HG03432 (cell line): ENCODE measurements at regions not wholly inside any gene's neighbourhood (a gene's known extent, or its start where the extent isn't known, plus 50 kb on each side); places are given as distances from the start of the nearest gene placed in this dataset.
"Not testable (repeated sequence)": the region's sequence is repeated elsewhere in the genome, so short reads cannot be mapped to it uniquely, and the experiment has no call there.

Experiments
- ATAC-seq: cut with Tn5 transposase; IDR thresholded peaks from one replicate; pipeline ENCODE4 v1.9.1; 2021; ENCODE audit warnings: mild to moderate bottlenecking, moderate library complexity; ENCODE audit not compliant: unreplicated experiment

DNA sequence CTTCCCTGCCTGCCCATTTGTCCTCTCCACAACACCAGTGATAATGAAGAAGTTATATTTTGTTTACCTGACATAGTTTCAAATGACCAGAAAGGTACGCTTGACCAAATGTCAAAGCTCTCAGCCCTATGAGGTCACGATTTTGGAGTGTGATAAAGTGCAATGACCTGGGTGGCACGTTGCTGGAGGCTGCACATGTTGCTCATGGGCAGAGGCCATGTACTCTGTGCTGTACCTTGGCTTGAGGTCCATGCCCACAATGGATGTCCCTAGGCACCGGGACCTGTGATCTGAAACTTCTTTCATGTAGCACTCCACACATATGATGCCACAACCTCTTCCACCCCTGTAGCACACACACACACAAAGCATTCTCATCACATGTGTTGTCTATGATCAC, 164.0 kb upstream of the HEY2 start:
- ATAC-seq = no peak

GRCh38 chr6:125586074-125586473, 163.4 kb upstream of the HEY2 start:
- ATAC-seq = no peak

DNA sequence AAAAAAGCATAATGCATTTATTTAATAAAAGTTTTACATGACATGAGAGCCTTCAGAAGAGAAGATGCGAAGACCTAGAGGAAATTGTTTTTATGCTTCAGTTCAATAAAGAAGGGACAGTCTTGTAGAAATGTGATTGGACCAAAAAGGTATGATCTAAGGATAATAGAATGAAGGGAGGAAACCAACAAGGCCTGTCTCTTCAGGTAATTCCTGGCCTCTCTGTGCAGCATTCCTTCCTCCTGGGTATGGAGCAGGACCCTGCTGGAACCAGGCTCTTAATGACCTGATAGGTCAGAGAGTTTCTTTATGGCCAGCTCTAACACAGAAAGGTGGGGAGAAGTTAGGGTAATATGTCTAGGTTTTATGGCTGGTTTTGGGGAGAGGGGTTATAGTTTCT, 162.8 kb upstream of the HEY2 start:
- no peak for ATAC-seq

- ATAC-seq = no peak
These were observed 161.5 kb upstream of the HEY2 start for GRCh38 chr6:125587666-125588632.

DNA sequence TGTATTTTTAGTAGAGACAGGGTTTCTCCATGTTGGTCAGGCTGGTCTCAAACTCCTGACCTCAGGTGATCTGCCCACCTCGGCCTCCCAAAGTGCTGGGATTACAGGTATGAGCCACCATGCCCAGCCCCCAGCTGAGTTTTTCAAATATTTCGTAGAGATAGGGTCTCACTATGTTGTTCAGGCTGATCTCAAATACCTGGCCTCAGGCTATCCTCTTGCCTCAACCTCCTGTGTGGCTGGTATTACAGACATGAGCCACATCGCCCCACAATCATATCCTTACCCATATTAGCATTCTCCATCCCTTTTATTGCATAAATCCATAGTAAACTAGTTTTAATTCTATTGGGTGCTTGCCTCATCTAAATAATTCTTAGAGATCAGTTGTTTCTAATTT, 157.6 kb upstream of the HEY2 start:
- ATAC-seq = not testable (repeated sequence)

DNA sequence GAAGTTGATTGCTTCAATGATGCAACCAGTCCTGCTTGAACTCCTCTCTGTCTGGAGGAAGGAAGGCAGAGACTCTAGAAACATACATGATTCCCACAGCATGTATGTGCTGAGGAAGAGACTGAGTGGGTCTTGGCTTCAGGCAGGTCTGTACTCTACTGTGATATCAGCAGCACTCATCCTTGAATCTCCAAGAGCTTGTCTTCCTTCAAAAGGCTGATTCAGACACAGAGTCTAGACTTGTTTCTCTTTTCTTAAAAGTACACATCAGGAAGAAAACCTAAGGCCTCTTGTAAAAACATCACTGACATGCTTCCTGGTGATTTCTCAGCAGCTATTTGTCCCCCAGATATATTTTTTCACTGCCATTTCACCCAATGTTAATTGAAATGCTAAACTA, 155.7 kb upstream of the HEY2 start:
- no peak for ATAC-seq

DNA sequence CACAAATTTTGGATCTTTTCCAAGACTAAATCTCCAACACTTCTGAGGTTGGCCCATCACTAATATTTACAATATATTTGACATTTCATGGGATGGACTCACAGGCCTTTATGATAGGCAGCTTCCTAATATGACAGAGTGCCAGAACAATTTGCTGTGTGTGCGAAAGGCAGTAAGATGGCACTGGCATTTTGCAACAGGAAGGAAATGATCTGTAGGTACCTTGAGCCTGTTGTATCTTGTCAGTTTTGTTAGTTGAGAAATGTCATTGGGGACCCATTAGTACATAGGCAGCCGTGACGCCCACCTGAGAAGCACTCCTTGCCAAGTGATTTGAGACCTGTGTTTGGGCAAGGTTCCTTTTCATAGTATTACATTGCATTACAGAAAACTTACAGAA, 153.4 kb upstream of the HEY2 start:
- no peak for ATAC-seq

DNA sequence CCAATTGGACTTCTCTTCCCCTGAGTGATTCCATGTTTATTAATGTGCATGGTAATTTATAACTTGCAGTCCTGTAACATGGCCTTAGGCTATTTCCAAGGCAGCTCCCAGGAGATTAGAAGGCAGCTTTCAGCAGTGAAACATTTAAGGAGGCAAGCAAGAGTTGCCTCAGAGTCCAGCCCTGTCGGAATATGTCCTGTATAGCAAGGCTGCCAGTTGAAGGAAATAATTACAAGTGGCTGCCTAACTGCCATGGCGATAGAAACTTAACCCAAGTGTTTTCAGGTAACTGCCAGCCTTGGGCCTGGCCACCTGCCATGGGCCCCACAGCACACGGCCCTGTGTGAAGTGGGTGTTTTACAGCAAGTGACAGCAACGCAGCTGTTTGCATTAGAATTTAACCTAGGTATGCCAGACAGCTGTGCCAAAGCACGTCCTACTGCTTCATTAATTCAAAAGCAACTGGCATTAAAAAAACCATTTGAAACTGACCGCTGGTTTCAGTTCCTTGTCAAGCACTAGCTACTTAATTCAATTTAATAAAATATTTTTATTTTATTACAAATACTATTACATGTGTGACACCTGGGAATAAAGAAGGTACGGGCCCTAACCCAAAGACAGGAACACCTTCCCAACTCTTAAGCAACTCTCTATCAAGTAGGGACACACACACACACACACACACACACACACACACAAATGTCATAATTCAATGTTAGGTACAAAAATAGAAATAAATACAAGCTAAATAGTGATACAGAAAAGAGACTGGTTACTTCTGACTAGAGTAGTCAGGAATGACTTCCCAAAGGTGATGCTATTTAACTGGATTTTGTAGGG, 151.8 kb upstream of the HEY2 start:
- ATAC-seq = peak; percentile 78

DNA sequence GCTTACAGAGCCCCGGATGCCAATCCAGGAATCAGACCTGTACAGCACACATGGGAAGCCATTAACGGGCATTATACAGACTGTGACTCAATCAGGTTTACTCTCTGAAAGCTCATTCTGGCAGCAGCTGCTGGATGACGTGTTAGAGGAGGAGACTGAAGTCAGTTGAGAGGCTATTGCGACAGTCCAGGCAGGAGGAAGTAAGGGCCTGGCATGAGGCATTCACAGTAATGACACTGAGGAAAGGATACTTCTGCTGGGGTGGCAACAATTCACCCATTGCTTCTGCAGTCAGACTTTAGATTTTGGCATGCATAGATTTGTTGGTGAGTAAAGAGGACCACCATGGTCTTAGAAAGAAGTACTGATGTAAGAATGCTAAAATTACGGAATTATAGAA, 151.0 kb upstream of the HEY2 start:
- ATAC-seq = no peak

DNA sequence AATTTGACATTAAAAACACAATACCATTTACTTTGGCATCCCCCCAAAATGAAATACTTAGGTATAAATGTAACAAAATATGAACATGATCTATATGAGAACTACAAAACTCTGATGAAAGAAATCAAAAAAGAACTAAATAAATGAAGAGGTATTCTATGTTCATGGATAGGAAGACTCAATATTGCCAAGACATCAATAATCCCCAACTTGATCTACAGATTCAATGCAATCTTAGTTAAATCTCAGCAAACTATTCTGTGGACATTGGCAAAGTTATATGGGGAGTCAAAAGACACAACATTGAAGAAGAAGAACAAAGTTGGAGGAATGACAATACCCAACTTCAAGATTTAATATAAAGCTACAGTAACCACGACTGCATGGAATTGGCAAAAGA, 145.2 kb upstream of the HEY2 start:
- no peak for ATAC-seq

DNA sequence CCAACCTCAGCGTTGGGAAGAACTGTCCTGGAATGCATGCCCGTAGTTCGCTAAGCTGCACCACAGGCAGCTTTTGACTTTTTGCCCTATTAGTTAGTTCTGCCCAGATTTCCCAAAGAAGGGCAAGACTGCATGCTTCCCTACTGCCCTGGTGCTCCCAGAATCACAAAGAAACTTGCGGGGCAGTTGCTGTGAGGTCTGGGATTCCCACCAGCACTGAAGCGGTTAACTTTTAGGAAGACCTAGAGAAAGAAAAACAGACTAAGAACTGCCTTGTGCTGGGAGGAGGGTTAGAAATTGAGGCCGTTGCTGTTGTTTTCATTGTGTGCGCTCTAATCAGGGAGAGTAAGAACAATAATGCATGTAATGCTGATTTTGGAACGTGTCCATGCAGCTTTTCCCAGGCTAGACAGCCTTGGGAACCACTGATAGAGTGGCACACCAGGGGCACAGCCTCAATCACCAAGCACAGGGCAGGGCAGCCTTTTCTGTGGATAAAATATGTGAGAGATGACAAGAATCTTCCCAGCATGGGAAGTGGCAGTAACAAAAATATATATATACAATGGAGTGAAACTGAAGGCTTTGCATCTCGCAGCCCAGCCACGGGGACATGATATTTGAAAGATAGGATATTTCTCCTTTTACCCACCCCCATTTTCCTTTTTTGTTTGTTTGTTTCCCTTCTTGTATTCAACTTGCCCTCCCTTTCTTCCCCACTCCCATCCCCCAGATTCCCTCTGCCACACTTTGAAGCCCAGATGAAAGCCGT, 137.7 kb upstream of the HEY2 start:
- ATAC-seq = no peak

- no peak for ATAC-seq
These were observed 137.0 kb upstream of the HEY2 start for GRCh38 chr6:125612345-125612846.

- ATAC-seq = no peak
These were observed 130.8 kb upstream of the HEY2 start for GRCh38 chr6:125618629-125619028.

- ATAC-seq = no peak
These were observed 126.3 kb upstream of the HEY2 start for GRCh38 chr6:125623085-125623484.

GRCh38 chr6:125631165-125631564, 118.3 kb upstream of the HEY2 start:
- no peak for ATAC-seq

DNA sequence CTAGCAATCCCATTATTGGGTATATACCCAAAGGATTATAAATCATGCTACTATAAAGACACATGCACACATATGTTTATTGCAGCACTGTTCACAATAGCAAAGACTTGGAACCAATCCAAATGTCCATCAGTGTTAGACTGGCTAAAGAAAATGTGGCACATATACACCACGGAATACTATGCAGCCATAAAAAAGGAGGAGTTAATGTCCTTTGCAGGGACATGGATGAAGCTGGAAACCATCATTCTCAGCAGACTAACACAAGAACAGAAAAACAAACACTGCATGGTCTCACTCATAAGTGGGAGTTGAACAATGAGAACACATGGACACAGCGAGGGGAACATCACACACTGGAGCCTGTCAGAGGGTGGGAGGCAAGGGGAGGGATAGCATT, 113.4 kb upstream of the HEY2 start:
- not testable (repeated sequence) for ATAC-seq

DNA sequence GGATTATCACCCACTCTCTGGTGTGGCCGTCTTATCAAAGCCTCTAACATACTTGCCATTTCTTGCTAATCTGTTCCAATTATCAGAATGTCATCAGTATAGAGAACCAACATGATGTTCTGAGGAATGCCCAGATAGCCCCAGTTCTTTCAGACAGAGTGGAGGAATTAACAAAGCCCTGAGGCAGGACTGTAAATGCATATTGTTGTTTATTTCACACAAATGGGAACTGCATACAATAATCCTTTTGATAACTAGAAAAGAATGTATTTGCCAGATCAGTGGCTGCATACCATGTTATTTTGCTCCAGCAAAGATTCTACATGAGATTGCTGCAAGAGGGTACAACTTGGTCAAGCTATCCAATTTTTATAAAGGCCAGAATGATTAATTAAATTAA, 112.8 kb upstream of the HEY2 start:
- ATAC-seq = no peak

DNA sequence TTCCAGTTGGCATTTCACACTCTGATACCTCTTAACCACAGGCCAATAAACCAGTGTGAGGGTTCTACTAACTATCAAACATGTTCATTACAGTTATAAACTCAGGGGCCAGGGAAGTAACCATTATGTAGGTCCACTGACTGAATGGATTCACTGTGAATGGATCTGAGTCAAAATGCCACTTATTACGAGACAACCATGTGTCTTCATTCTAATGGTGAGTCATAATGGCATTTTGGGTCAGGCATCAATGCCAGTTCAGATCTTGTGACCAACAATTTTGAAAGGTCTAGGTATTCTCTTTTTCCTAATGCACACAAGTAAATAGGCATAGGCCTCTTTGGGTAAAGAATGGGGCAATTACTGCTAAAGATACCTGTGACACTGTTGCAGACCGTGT, 112.2 kb upstream of the HEY2 start:
- ATAC-seq = peak; percentile 74

GRCh38 chr6:125639466-125640020, 109.9 kb upstream of the HEY2 start:
- no peak for ATAC-seq

DNA sequence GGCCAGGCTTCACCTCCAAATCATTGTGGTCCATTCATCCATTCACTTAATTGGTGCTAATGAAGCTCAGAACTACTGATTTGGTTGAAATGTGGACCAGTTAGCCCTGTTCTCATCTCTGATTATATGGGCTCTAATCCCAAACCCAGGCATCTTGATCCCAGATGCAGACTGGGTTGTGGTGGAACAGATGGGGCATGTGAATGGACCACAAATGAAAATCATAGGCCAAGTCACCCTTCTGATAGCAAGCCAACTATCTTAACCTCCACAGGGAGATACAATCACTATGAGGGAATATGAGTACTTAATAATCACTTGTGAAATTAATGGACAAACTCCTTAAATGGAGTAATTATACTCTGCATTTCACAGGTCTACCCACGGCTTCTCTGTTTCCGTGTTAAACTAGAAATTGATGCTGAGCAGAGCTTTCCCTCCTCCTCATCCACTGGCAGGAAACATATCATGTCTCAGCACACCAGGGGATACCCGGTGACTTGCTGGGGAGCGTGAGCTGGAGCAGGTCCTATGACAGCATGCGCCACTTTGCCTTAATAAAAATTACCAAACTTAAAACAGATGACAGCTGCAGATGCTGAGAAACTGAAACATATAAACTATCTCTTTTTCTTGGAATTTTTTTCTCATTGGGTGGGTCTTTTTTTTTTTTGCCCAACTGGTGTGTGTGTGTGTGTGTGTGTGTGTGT, 108.8 kb upstream of the HEY2 start:
- no peak for ATAC-seq
